SJSA1 (cell line): ENCODE measurements at regions not wholly inside any gene's neighbourhood (a gene's known extent, or its start where the extent isn't known, plus 50 kb on each side); places are given as distances from the start of the nearest gene placed in this dataset.
A peak's percentile ranks its signal among the peaks of the same experiment; 100 is the strongest.

Experiments used
- DNase-seq, 2 experiments: peaks; one replicate each; pipeline ENCODE4 v3.0.0-alpha.2; 2015 to 2020; ENCODE audit warnings: low spot score in 2 of 2, low read depth in 1 of 2
- H3K27ac ChIP-seq: fragments of 250-450 bp; sonication (Bioruptor Pico); 2 replicates; pipeline ENCODE4 v1.5.1; 2020; ENCODE audit warnings: mild to moderate bottlenecking, moderate library complexity
- H3K27me3 ChIP-seq: fragments of 250-450 bp; sonication (Bioruptor Pico); replicated peaks from 2 replicates; pipeline ENCODE4 v1.5.1; 2020; ENCODE audit warnings: mild to moderate bottlenecking, moderate library complexity
- H3K36me3 ChIP-seq: fragments of 250-450 bp; sonication (Bioruptor Pico); 2 replicates; pipeline ENCODE4 v1.5.1; 2020; ENCODE audit warnings: mild to moderate bottlenecking
- H3K4me1 ChIP-seq: fragments of 250-450 bp; sonication (Bioruptor Pico); replicated peaks from 2 replicates; pipeline ENCODE4 v1.6.1; 2021; ENCODE audit warnings: mild to moderate bottlenecking
- H3K4me3 ChIP-seq: fragments of 250-450 bp; sonication (Bioruptor Pico); 2 replicates; pipeline ENCODE4 v1.5.1; 2020; ENCODE audit warnings: mild to moderate bottlenecking
- H3K9me3 ChIP-seq: fragments of 250-450 bp; sonication (Bioruptor Pico); replicated peaks from 2 replicates; pipeline ENCODE4 v1.5.1; 2020; ENCODE audit warnings: mild to moderate bottlenecking

DNA sequence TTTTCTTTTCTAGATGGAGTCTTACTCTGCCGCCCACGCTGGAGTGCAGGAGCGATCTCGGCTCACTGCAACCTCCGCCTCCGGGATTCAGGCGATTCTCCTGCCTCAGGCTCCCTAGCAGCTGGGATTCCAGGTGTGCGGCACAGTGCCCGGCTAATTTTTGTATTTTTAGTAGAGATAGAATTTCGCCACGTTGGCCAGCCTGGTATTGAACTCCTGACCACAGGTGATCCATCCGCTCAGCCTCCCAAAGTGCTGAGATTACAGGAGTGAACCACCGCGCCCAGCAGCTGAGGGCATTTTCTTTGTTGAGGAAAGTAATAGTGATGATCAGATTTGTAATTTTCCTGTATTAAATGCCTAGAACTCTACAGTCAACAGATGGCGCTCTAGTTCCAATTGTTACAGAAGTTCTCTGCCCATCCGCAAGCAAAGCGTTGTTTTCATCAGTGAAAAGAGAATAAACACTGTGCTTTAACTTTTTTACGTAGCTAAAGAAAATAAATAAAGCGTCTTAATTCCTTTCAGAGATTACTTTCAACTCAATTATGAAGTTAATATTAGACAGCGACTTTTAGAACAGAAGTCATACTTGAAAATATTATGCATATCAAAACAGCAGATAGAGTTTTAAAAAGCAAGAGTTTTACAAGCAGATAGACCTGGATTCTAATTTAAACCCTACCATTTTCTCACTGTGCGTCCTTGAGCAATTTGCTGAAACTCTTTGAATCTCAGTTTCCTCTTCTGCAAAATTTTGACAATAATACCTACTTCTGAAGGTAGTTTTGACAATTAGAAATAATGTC is 335.1 kb downstream of the DUSP6 start:
- Histone ChIP-seq H3K4me1 (0 out of 2 replicates have a peak, but pooled peaks cover 7% of the 10 kb centered on the region), H3K36me3 (no peaks in the 10 kb centered on the region)
- peak in 1 of 2 experiments; percentile 32 for DNase-seq

DNA sequence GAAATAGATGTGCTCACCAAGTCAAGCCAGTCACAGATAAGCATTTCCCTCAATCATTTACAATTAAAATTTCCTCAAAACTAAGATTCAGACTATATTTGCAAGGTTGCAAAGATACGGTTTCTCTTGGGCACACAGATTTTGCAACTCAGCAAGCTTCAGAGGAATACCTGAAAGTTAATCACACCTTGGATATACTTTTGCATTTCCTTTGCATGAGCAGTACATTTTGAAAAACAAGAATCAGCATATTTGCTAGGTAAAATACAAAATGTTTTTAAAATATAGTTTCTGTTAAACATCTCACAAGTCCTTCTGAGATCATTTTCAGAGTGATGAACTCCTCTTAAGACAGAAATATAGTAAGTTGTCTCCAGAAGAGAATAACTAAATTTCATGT is 336.9 kb downstream of the DUSP6 start:
- Histone ChIP-seq H3K4me3 (no peak overlapping the region), H3K4me1 (0 out of 2 replicates have a peak, but pooled peaks cover 7% of the 10 kb centered on the region), H3K27ac (no peak overlapping the region), H3K27me3 (0 out of 2 replicates have a peak, but pooled peaks cover 2% of the 10 kb centered on the region), H3K36me3 (no peaks in the 10 kb centered on the region), H3K9me3 (no peaks in the 10 kb centered on the region)
- DNase-seq, result no peak

More for the DNA sequence above, 335.1 kb downstream of the DUSP6 start:
- Histone ChIP-seq H3K9me3 (no peaks in the 10 kb centered on the region), H3K27ac (no peak overlapping the region), H3K27me3 (0 out of 2 replicates have a peak, but pooled peaks cover 2% of the 10 kb centered on the region), H3K4me3 (no peak overlapping the region)

DNA sequence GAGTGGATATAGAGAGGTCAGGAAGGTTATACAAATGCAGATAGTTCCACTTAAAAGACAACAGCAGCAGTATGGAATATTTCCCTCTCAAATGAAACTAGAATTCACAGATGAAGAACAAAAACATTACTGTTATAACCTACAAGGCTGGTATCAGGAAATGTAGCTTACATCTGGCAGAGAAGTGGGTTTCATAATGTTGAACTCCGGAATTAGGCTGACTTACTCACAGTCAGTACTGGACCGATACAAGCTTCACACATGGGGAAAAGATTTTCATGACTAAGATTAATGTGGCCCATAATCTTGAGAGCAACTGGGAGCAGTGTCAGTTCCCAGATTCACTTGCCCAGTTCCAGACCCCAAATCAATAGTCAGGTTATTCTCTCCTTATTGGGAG is 353.9 kb downstream of the DUSP6 start:
- no peaks in the 10 kb centered on the region for H3K9me3 ChIP-seq
- H3K27me3 ChIP-seq, result no peaks in the 10 kb centered on the region
- DNase-seq, result no peak
- H3K36me3 ChIP-seq, result no peaks in the 10 kb centered on the region
- no peak overlapping the region for H3K27ac ChIP-seq
- no peak overlapping the region for H3K4me3 ChIP-seq
- H3K4me1 ChIP-seq, result no peaks in the 10 kb centered on the region

DNA sequence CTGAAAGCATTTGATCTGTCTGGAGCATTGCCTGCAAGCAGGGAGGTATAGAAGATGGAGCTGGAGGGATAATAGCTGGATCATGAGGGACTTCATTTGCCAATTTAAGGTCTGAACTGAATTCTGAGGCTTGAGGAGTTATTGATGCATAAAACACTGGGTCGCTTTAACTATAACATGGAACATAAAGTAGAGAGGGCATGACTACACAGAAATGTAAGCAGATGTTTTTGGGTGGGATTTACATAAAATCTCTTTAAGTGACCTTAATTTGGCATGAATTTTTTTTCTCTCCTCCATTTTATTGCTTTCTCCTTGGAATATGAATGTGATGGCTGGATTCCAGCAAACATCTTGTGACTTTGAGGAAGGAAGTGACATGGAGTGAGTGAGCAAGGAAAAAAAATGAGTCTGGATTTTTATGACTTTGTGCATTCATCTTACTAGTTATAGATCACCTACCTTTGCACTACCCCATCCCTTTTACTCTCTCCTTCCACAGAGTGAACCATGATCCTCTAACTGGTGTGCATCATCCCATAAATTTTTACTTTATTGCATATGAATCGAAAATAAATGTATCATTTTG is 356.0 kb downstream of the DUSP6 start:
- Histone ChIP-seq H3K9me3 (no peaks in the 10 kb centered on the region), H3K27ac (no peak overlapping the region), H3K4me1 (no peaks in the 10 kb centered on the region), H3K27me3 (no peaks in the 10 kb centered on the region), H3K36me3 (no peaks in the 10 kb centered on the region), H3K4me3 (no peak overlapping the region)
- no peak for DNase-seq

DNA sequence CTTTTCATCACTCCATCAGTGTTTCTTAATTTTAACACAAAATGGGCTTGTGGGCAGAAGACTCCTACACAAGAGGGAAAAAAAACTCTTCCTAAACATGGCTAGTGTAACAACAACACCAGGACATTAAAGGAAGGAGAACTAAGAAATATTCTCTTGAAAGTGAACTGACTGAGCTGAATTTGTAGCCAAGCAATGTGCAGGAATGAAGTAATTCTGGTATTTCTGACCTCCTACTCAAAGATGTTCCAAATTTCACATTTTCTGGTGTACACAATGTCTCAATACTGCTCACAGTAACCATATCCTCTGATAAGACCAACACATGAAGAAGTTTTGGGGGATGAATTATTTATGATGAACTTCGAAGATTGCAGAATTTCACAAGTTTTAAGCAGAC is 357.3 kb downstream of the DUSP6 start:
- H3K36me3 ChIP-seq, result no peaks in the 10 kb centered on the region
- DNase-seq, result no peak
- no peaks in the 10 kb centered on the region for H3K27me3 ChIP-seq
- H3K9me3 ChIP-seq, result no peaks in the 10 kb centered on the region
- no peak overlapping the region for H3K4me3 ChIP-seq
- H3K4me1 ChIP-seq, result no peaks in the 10 kb centered on the region
- H3K27ac ChIP-seq, result no peak overlapping the region

DNA sequence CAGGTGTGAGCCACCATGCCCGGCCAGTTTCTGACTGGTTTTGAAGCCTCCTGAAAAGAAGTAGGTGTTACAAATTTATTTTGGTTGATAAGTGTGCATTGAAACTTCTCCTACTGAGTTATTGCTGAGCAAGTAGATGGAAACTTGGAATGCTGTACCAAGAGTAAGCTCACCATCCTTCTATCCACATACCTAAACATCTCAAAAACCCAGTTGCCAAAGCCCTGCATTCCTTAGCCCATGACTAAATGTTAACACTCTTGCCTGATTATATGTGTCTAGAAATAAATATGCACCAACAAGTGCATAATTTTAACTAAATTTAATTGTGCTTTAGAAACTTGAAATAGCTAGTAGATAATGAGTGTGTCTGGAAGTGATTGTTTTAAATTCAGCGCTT is 357.8 kb downstream of the DUSP6 start:
- Histone ChIP-seq H3K27ac (no peak overlapping the region), H3K9me3 (no peaks in the 10 kb centered on the region), H3K36me3 (no peaks in the 10 kb centered on the region), H3K4me1 (no peaks in the 10 kb centered on the region), H3K4me3 (no peak overlapping the region), H3K27me3 (no peaks in the 10 kb centered on the region)
- DNase-seq, result no peak

DNA sequence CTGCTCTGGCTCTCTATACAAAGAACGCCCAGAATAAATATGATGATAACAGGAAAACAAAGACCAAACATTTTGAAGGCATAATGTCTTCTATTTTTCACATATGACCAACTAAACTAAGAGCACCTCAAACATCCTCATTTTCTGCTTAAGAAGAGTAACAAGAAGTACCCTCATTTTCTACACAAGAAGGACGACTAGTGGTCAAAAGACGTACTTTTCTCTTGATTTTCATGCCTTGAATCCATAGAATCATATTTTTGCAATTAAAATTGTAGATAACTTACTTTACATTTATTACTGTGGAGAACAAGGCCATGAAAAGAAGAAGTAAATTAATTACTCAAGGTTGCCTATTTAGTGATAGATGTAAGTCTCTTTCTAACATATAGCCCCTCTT is 358.6 kb downstream of the DUSP6 start:
- H3K36me3 ChIP-seq, result no peaks in the 10 kb centered on the region
- DNase-seq, result peak in 1 of 2 experiments; percentile 4
- no peak overlapping the region for H3K4me3 ChIP-seq
- no peaks in the 10 kb centered on the region for H3K27me3 ChIP-seq
- H3K4me1 ChIP-seq, result no peaks in the 10 kb centered on the region
- no peak overlapping the region for H3K27ac ChIP-seq
- H3K9me3 ChIP-seq, result no peaks in the 10 kb centered on the region

DNA sequence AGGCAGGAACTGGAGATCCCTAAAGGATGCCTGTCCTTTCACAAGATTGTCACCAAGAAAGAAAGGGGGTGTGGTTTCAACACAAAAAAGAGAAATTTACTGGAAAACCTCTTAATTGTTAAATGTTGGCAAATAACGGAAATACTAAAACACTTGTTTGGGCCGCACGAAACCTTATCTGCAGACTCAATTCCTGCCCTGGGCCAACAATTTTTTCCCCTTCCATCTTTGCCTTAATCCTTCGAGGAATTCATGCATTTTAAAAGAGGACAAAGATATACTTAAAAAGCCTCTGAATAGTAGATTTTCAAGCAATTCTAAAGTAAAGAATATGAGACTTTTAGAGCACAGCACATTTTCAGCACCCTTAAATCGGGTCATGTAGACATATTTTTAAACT is 366.2 kb downstream of the DUSP6 start:
- no peak overlapping the region for H3K4me3 ChIP-seq
- no peak overlapping the region for H3K27ac ChIP-seq
- no peaks in the 10 kb centered on the region for H3K4me1 ChIP-seq
- H3K27me3 ChIP-seq, result no peaks in the 10 kb centered on the region
- no peaks in the 10 kb centered on the region for H3K9me3 ChIP-seq
- DNase-seq, result no peak
- H3K36me3 ChIP-seq, result no peaks in the 10 kb centered on the region

DNA sequence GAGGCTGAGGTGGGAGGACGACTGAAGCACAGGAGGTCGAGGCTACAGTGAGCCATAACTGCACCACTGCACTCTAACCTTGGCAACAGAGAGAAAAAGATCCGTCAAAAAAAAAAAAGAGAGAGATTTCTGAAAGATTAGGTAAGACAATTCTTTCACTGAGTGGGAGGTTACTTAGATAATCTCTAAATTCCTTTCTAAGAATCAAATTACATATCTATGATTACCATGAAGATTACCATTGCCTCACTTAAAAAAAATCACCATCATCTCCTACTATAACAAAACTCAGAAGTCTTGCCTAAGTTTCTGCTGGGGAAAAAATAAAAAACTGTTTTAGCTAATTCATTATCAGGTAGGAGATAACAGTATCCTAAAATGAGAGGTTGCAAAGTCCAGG is 366.7 kb downstream of the DUSP6 start:
- H3K27me3 ChIP-seq, result no peaks in the 10 kb centered on the region

DNA sequence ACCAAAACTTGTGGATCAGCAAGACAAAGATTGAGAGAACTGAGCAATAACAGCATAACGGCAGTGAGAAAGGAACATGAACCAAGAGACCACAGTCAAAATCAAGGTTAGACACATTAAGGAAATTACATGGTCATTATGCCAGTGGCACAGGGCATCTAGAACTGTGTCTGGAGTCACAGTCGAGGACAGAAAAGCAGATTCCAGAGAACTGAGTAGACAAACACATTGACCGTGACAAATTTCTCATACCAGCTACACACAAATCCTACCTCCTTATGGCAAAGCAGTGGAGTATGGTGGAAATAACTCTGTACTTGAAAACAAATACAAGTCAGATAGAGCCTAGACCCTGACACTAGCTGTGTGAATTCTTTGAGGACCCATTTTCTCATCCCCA is 367.3 kb downstream of the DUSP6 start:
- Histone ChIP-seq H3K27me3 (no peaks in the 10 kb centered on the region), H3K27ac (no peak overlapping the region), H3K36me3 (no peaks in the 10 kb centered on the region), H3K4me1 (no peaks in the 10 kb centered on the region), H3K9me3 (no peaks in the 10 kb centered on the region), H3K4me3 (no peak overlapping the region)
- DNase-seq, result no peak

More for the DNA sequence above, 366.7 kb downstream of the DUSP6 start:
- no peaks in the 10 kb centered on the region for H3K4me1 ChIP-seq
- H3K9me3 ChIP-seq, result no peaks in the 10 kb centered on the region
- no peak for DNase-seq
- no peaks in the 10 kb centered on the region for H3K36me3 ChIP-seq
- H3K27ac ChIP-seq, result no peak overlapping the region
- H3K4me3 ChIP-seq, result no peak overlapping the region

DNA sequence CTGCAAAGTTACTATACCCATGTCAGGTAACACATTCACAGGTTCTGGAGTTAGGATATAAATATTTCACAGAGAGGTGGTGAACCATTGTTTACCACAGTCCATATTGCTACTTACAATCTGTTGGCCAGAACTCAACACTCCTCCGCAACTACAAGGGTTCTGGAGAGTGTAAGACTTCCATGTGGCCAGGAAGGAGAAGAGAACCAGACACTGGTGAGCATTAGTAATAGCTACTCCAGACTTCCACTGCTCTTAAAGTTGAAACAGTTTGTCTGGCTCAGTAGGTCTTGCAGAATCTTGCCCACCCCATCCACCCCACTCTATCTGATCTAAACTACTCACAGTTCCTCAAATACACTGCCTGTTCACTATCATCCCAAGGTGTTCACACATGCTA is 369.6 kb downstream of the DUSP6 start:
- Histone ChIP-seq H3K36me3 (no peaks in the 10 kb centered on the region), H3K4me1 (no peaks in the 10 kb centered on the region), H3K27ac (no peak overlapping the region), H3K4me3 (no peak overlapping the region), H3K27me3 (no peaks in the 10 kb centered on the region), H3K9me3 (no peaks in the 10 kb centered on the region)
- DNase-seq, result no peak

DNA sequence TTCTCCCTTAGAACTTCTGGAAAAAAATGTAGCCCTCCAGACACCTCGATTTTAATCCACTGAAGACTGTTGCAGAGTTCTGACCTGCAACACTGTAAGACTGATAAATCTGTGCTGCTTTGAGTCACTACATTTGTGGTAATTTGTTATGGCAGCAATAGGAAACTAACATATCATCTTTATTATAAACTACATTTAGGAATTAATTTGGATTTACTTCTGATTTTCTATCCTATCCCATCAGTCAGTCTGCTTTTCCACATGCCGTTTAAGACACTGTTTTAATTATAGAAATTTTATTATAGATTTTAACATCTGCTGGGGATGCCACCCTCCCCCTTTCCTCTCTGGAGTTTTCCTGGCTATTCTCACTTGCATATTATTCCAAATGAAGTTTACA is 375.2 kb downstream of the DUSP6 start:
- no peak overlapping the region for H3K27ac ChIP-seq
- no peaks in the 10 kb centered on the region for H3K9me3 ChIP-seq
- H3K4me3 ChIP-seq, result no peak overlapping the region
- no peaks in the 10 kb centered on the region for H3K36me3 ChIP-seq
- H3K27me3 ChIP-seq, result no peaks in the 10 kb centered on the region
- H3K4me1 ChIP-seq, result no peaks in the 10 kb centered on the region
- no peak for DNase-seq

DNA sequence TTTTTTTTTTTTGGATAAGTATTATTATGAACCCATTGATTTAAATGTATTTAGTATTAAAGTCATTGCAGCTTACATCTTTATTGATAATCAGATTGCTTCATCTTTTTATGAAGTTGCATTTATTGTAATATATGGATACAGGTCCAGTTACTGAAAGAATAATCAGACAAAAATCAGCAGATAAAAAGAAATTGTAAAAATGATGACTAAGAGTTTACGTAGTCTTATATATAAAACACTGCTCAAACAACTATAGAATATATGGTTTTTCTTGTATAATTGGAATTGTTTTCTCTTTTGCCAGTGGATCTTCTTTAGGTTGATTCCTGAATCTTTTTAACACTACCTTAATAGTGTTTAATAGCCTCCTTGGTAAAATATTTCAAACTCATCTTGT is 378.3 kb downstream of the DUSP6 start:
- H3K36me3 ChIP-seq, result no peaks in the 10 kb centered on the region
- H3K27me3 ChIP-seq, result no peaks in the 10 kb centered on the region
- no peaks in the 10 kb centered on the region for H3K4me1 ChIP-seq
- H3K4me3 ChIP-seq, result no peak overlapping the region
- no peaks in the 10 kb centered on the region for H3K9me3 ChIP-seq
- no peak for DNase-seq
- no peak overlapping the region for H3K27ac ChIP-seq

DNA sequence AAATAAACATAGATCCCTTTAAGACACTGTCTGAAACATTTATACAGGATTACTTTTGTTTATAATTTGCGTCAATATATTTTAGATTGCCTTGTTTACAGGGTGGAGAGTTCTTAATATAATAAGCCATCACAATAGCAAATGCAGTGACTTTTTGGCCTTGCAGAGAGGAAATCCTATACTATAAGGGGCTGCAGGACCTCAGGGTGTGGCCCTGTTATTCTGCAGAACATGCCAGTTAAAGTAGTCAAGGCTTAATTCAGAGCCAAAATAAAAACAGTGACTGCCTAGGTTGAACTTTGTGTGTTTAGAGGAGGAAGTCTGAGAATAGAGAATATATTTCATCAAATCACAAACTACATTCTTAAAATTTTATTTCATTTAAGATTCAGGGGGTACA is 381.6 kb downstream of the DUSP6 start:
- H3K27ac ChIP-seq, result no peak overlapping the region
- no peak for DNase-seq
- H3K9me3 ChIP-seq, result no peaks in the 10 kb centered on the region
- H3K4me1 ChIP-seq, result no peaks in the 10 kb centered on the region
- no peak overlapping the region for H3K4me3 ChIP-seq
- no peaks in the 10 kb centered on the region for H3K36me3 ChIP-seq
- H3K27me3 ChIP-seq, result no peaks in the 10 kb centered on the region
